Activated T-helper 17 cell treated with anti-CD3 and anti-CD28 coated beads, Interleukin-2, amount 50 U/mL, for 72 hours (primary cell): ENCODE measurements at regions not wholly inside any gene's neighbourhood (a gene's known extent, or its start where the extent isn't known, plus 50 kb on each side); places are given as distances from the start of the nearest gene placed in this dataset.
"Not testable (repeated sequence)": the region's sequence is repeated elsewhere in the genome, so short reads cannot be mapped to it uniquely, and the experiment has no call there.

Experiments used
- ATAC-seq: fragments of 150-1000 bp; cut with Tn5 transposase; replicated peaks from 2 replicates; pipeline ENCODE4 v1.10.0; 2021; ENCODE audit warnings: mild to moderate bottlenecking, moderate library complexity
- H3K27ac Mint-ChIP-seq: one replicate; pipeline ENCODE4 v1.8.0; 2022; ENCODE audit warnings: mixed read lengths
- H3K27me3 Mint-ChIP-seq: one replicate; pipeline ENCODE4 v1.8.0; 2022; ENCODE audit warnings: mixed read lengths
- H3K36me3 Mint-ChIP-seq: one replicate; pipeline ENCODE4 v1.8.0; 2022; ENCODE audit warnings: low read depth, mild to moderate bottlenecking, mixed read lengths
- H3K4me1 Mint-ChIP-seq: one replicate; pipeline ENCODE4 v1.8.0; 2022; ENCODE audit warnings: mixed read lengths
- H3K4me3 Mint-ChIP-seq: one replicate; pipeline ENCODE4 v1.8.0; 2022; ENCODE audit warnings: mild to moderate bottlenecking, mixed read lengths
- H3K9me3 Mint-ChIP-seq: one replicate; pipeline ENCODE4 v1.8.0; 2022; ENCODE audit warnings: mixed read lengths

DNA sequence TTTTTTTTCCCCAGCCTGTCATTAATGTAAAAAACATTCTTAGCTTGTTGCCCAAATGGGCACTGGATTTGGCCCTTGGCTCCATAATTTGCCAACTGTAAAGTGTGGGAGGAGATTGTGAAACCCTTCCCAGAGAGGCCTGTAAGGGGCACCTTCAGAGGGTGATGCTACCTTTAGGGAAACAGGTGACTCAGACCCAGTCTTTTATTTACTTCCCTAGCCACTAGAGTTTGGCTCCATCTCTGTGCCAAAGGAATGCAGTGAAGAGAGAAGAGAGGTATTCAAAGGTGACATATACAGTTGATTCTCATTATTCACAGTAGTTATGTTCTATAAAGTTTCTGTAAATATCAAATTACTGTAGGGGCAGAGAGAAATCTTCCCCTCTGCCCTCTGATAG is 189.6 kb downstream of the SPATA31A1 start:
- H3K9me3 Mint-ChIP-seq, H3K27ac Mint-ChIP-seq, H3K4me1 Mint-ChIP-seq, H3K4me3 Mint-ChIP-seq, H3K36me3 Mint-ChIP-seq, ATAC-seq, H3K27me3 Mint-ChIP-seq: not testable (repeated sequence)

DNA sequence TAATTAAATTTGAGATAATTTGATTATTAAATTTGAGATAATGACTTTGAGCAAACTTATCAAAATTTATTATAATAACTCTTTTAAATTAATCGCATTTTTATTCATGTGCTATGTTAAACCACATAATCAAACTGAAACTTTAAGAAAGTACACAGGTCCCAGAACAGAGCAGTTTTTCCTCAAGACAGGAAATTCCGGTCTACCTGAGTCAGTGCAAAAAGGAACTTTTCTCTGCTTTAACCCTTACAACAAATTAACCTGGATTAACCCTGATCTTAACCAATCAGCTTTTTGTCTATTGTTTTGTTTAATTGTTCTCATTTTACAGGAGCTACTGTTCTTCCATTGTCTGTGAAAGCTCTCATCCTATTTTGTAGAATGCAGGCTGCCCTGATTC is 195.1 kb downstream of the SPATA31A1 start:
- not testable (repeated sequence) for H3K4me3 Mint-ChIP-seq, H3K9me3 Mint-ChIP-seq, H3K4me1 Mint-ChIP-seq, H3K36me3 Mint-ChIP-seq, H3K27me3 Mint-ChIP-seq, ATAC-seq, H3K27ac Mint-ChIP-seq

DNA sequence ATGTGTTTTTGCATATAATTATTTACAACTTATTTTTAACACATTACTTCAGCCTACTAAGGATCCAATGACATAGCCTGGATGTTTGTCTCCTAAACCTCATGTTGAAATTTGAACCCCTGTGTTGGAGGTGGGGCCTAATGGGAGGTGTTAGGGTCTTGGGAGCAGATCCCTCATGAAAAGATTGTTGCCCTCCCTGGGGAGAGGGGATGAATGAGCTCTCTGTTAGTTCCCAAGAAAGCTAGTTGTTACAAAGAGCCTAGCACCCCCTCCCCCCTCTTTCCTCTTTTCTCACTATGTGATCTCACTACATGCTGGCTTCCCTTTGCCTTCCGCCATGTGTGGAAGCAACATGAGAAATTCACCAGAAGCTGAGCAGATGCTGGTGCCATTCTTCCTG is 196.1 kb downstream of the SPATA31A1 start:
- H3K27ac Mint-ChIP-seq, H3K4me3 Mint-ChIP-seq: not testable (repeated sequence)

DNA sequence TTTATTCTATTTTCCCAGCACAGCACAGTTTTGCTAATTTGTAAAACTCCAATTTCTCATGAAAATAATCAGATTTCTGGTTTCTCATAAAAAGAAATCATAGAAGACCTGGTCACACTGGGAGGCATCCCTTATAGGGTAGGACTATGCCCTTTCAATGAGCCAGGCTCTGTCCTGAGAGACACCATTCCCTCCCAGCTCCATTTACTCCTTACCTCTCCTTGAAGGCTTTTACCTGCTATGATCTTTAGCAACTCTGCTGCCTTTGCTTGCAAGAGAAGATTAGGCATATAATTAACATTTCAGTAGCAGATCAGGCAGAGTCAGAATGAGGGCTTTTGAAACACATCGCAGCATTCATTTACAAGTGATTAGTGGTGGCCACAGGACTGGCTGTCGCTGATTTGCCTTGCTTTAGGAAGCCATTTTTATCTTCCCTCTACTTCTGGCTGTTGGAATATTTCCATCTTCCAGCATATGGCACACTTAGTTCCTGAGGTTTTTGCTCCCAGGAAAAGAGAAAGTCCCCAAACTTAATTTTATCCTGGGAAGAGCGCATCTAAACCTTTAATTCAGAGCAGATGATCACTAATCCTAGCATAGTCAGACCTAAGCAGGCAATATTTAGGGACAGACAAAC is 196.9 kb downstream of the SPATA31A1 start:
- not testable (repeated sequence) for ATAC-seq, H3K36me3 Mint-ChIP-seq, H3K4me1 Mint-ChIP-seq, H3K4me3 Mint-ChIP-seq, H3K27ac Mint-ChIP-seq, H3K9me3 Mint-ChIP-seq, H3K27me3 Mint-ChIP-seq

More for the DNA sequence above, 196.1 kb downstream of the SPATA31A1 start:
- ATAC-seq, H3K27me3 Mint-ChIP-seq, H3K9me3 Mint-ChIP-seq, H3K4me1 Mint-ChIP-seq, H3K36me3 Mint-ChIP-seq: not testable (repeated sequence)

- not testable (repeated sequence) for H3K27ac Mint-ChIP-seq, H3K4me3 Mint-ChIP-seq, H3K27me3 Mint-ChIP-seq, H3K36me3 Mint-ChIP-seq, ATAC-seq, H3K4me1 Mint-ChIP-seq, H3K9me3 Mint-ChIP-seq
Observed at GRCh38 chr9:39554352-39554751, 198.9 kb downstream of the SPATA31A1 start.

- H3K27me3 Mint-ChIP-seq, ATAC-seq, H3K4me3 Mint-ChIP-seq, H3K27ac Mint-ChIP-seq, H3K4me1 Mint-ChIP-seq, H3K36me3 Mint-ChIP-seq, H3K9me3 Mint-ChIP-seq: not testable (repeated sequence)
Observed at GRCh38 chr9:39559384-39559783, 203.9 kb downstream of the SPATA31A1 start.

GRCh38 chr9:39566782-39567181 is 211.3 kb downstream of the SPATA31A1 start:
- H3K27me3 Mint-ChIP-seq, H3K36me3 Mint-ChIP-seq, H3K27ac Mint-ChIP-seq, H3K9me3 Mint-ChIP-seq, H3K4me3 Mint-ChIP-seq, H3K4me1 Mint-ChIP-seq, ATAC-seq: not testable (repeated sequence)

DNA sequence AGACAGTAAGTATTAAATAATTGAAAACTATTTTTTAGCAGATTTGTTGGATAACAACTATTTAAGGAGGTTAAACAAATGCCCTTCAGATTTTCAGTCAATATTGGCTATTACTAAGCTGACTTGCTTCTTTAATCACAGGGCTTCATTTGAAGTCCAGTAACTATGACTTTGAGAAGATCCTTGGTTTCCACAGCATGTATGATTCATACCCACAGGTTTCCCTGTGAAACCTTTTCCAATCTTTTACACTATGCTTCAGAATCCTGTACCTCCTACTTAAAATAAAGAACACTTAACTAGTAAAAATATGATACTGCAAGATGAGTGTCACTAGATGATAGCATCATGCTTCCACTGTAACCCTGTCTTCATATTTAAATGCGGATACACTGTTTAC is 211.9 kb downstream of the SPATA31A1 start:
- not testable (repeated sequence) for H3K27ac Mint-ChIP-seq, H3K4me3 Mint-ChIP-seq, H3K9me3 Mint-ChIP-seq, H3K27me3 Mint-ChIP-seq, H3K4me1 Mint-ChIP-seq, H3K36me3 Mint-ChIP-seq, ATAC-seq

- H3K9me3 Mint-ChIP-seq, H3K4me3 Mint-ChIP-seq, H3K36me3 Mint-ChIP-seq, H3K4me1 Mint-ChIP-seq, ATAC-seq, H3K27ac Mint-ChIP-seq, H3K27me3 Mint-ChIP-seq: not testable (repeated sequence)
Observed at GRCh38 chr9:39568900-39569299, 213.4 kb downstream of the SPATA31A1 start.

DNA sequence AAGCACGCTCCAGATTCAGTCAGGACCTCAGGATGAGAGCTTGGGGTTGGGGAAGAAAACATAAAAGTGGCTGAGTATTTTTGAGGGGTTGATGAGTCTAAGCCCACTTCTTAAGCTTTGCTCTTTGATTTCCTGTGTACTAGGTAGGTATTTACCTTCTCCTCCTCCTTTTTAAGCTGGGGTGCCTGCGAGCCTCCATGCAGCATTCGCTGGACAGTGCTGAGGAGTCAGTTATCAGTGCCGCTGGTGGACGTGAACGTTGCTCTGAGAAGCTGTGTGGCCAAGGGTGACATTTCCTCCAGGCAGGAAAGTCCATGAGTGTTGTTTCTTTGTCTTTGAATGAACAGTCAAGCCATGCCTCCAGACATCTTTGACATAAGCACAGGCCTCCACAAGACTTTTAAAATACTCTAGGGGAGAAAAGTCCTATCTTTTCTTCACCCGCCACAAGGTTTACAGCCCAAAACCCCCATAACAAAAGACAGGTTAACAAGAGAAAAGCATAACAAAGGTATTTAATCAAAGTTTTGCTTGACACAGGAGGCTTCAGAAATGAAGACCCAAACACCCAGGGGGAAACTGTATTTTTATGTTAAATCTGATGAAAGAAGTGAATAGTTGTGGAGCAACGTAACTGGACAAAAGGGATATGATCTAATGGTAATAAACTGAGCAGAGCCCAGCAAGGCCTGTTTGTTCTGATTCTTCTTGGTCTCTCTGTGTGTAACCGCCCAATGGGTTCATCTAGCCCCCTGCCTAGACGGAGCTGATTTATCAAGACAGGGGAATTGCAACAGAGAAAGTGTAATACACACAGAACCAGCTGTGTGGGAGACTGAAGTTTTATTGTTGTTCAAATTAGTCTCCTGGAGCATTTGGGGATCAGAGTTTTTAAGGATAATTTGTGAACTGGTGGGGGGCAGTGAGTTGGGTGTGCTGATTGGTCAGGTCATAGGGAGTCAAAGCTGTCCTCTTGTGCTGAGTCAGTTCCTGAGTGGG is 217.9 kb downstream of the SPATA31A1 start:
- H3K9me3 Mint-ChIP-seq, H3K27me3 Mint-ChIP-seq: not testable (repeated sequence)

GRCh38 chr9:39579000-39579399 is 223.5 kb downstream of the SPATA31A1 start:
- not testable (repeated sequence) for H3K36me3 Mint-ChIP-seq, ATAC-seq, H3K27ac Mint-ChIP-seq, H3K4me3 Mint-ChIP-seq, H3K4me1 Mint-ChIP-seq, H3K27me3 Mint-ChIP-seq, H3K9me3 Mint-ChIP-seq

More for the DNA sequence above, 217.9 kb downstream of the SPATA31A1 start:
- H3K4me3 Mint-ChIP-seq, ATAC-seq, H3K4me1 Mint-ChIP-seq, H3K36me3 Mint-ChIP-seq, H3K27ac Mint-ChIP-seq: not testable (repeated sequence)

DNA sequence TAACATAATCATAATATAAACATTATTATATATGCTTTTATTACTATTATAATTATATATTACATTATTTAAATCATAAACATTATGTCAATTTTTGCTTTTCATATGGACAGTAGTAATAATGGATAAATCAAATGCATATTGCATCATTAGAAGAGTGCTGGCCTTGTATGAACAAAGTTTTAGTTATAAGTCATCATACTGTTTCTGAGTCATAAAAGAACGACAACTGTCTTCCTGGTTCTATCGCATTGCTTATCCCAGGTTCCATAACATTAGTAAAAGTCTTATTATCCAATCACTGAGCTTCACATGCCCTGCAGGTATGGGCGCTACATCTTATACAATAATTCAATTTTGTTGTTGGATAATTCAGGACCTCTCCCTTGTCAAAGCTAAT is 225.8 kb downstream of the SPATA31A1 start:
- not testable (repeated sequence) for H3K27me3 Mint-ChIP-seq, H3K36me3 Mint-ChIP-seq, H3K27ac Mint-ChIP-seq, H3K4me1 Mint-ChIP-seq, H3K4me3 Mint-ChIP-seq, ATAC-seq, H3K9me3 Mint-ChIP-seq

- not testable (repeated sequence) for H3K4me3 Mint-ChIP-seq, H3K36me3 Mint-ChIP-seq, H3K27ac Mint-ChIP-seq, H3K27me3 Mint-ChIP-seq, H3K9me3 Mint-ChIP-seq, H3K4me1 Mint-ChIP-seq, ATAC-seq
Observed at GRCh38 chr9:39582677-39583412, 227.4 kb downstream of the SPATA31A1 start.

DNA sequence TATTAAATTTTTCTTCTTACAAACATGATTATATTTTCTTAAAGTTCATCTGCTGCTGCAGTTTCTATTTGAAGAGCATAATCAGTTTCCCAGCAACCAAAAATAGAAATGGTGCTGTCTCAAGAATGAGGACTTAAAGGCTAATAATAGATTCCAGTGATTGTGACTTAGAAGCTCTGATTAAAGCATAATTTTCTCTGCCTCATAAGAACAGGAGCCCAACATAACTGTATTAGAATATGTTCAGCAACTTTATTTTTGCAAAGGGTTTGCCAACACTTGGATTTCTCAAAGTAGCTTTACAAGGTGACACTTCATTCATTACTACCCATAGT is 227.9 kb downstream of the SPATA31A1 start:
- H3K9me3 Mint-ChIP-seq, ATAC-seq, H3K27me3 Mint-ChIP-seq, H3K36me3 Mint-ChIP-seq, H3K4me3 Mint-ChIP-seq, H3K27ac Mint-ChIP-seq, H3K4me1 Mint-ChIP-seq: not testable (repeated sequence)

DNA sequence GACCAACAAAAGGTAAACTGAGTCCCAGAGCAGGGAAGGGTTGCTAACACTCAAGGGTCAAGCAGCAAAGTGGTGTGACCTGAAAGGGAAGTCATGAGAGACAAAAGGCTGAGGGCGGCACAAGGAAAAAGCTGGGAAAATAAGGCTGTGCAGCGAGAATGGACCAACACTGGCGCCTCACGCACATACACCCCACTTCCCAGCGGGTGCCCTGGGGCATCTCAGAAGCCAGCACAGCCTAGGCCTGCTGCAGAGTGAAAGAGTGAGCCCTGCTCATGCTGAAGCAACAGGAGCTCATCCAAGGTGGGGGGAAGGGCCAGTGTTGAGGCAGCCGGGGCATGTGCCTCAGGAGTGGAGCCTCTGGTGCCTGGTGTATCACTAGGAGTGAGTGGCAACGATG is 229.8 kb downstream of the SPATA31A1 start:
- H3K27me3 Mint-ChIP-seq, H3K4me1 Mint-ChIP-seq, H3K27ac Mint-ChIP-seq, H3K9me3 Mint-ChIP-seq, H3K4me3 Mint-ChIP-seq, H3K36me3 Mint-ChIP-seq, ATAC-seq: not testable (repeated sequence)
